ENCODE measurements at regions not wholly inside any gene's neighbourhood (a gene's known extent, or its start where the extent isn't known, plus 50 kb on each side); places are given as distances from the start of the nearest gene placed in this dataset.
"Not testable (repeated sequence)": the region's sequence is repeated elsewhere in the genome, so short reads cannot be mapped to it uniquely, and the experiment has no call there.

DNA sequence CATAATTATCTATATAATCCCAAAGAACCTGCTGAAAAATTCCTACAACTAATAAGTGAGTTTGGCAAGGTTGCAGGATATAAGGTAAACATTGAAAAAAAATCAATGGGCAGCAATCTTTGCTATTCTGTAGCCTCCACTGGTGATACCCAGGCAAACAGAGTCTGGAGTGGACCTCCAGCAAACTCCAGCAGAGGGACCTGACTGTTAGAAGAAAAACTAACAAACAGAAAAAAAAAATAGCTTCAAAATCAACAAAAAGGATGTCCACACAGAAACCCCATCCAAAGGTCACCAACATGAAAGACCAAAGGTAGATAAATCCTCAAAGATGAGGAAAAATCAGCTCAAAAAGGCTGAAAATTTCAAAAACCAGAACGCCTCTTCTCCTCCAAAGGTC is 128.9 kb upstream of the PJA2 start:
- H3K4me3 ChIP-seq (ENCODE audit: control extremely low read depth in 1 of 5, extremely low read depth in 1 of 5, insufficient read depth in 1 of 5, low read depth in 2 of 5, low read length in 4 of 5); H3K27ac Mint-ChIP-seq; H3K9me3 Mint-ChIP-seq (ENCODE audit: insufficient read depth); H3K79me2 ChIP-seq (ENCODE audit: control insufficient read depth, insufficient read depth, low read length); POLR2A ChIA-PET; ATAC-seq (ENCODE audit: low read depth); H3K27me3 ChIP-seq (replicated peaks in 1 of 4; ENCODE audit: control extremely low read depth in 1 of 4, control insufficient read depth in 3 of 4, insufficient read depth in 4 of 4, low read length in 3 of 4); H3K9ac ChIP-seq (ENCODE audit: low read length); intact Hi-C loops (cut with micrococcal nuclease); H3K4me1 Mint-ChIP-seq; H3K27ac ChIP-seq (ENCODE audit: low read length in 2 of 2); H3K4me3 Mint-ChIP-seq; H3K36me3 ChIP-seq (replicated peaks in 1 of 2; ENCODE audit: control extremely low read depth in 1 of 2, control insufficient read depth in 1 of 2, extremely low read depth in 1 of 2, insufficient read depth in 2 of 2, low read length in 1 of 2); DNase-seq; H2AFZ ChIP-seq (ENCODE audit: insufficient read depth, low read depth, low read length, poor library complexity, severe bottlenecking); H3K4me2 ChIP-seq (replicated peaks; ENCODE audit: low read depth, low read length, poor library complexity, severe bottlenecking); H3K4me1 ChIP-seq (ENCODE audit: control insufficient read depth in 2 of 2, insufficient read depth in 2 of 2, low read length in 2 of 2); H4K20me1 ChIP-seq (ENCODE audit: control insufficient read depth, insufficient read depth, low read length, poor library complexity, severe bottlenecking); H3K9me3 ChIP-seq (ENCODE audit: control extremely low read depth in 1 of 3, control insufficient read depth in 2 of 3, insufficient read depth in 1 of 3, low read length in 2 of 3); H3K27me3 Mint-ChIP-seq: not testable (repeated sequence)
- WGBS (ENCODE audit: insufficient coverage) = no CpG with 5 or more reads among the region's 1 CpG
- CTCF ChIA-PET = interaction anchor here (1.1 kb wide), 1 partner anchor 9 kb away, joined by 4 read pairs; no protein-coding TSS in a partner anchor

DNA sequence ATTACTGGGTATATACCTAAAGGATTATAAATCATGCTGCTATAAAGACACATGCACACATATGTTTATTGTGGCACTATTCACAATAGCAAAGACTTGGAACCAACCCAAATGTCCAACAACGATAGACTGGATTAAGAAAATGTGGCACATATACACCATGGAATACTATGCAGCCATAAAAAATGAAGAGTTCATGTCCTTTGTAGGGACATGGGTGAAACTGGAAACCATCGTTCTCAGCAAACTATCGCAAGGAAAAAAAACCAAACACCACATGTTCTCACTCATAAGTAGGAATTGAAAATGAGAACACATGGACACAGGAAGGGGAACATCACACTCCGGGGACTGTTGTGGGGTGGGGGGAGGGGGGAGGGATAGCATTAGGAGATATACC is 125.3 kb upstream of the PJA2 start:
- H3K79me2 ChIP-seq (ENCODE audit: control insufficient read depth, insufficient read depth, low read length); ATAC-seq (ENCODE audit: low read depth); H3K9me3 Mint-ChIP-seq (ENCODE audit: insufficient read depth); H3K4me1 Mint-ChIP-seq; H3K9ac ChIP-seq (ENCODE audit: low read length); H3K27ac Mint-ChIP-seq; H3K4me3 ChIP-seq (ENCODE audit: control extremely low read depth in 1 of 5, extremely low read depth in 1 of 5, insufficient read depth in 1 of 5, low read depth in 2 of 5, low read length in 4 of 5); POLR2A ChIA-PET; H3K4me3 Mint-ChIP-seq; H3K4me1 ChIP-seq (ENCODE audit: control insufficient read depth in 2 of 2, insufficient read depth in 2 of 2, low read length in 2 of 2); H3K4me2 ChIP-seq (replicated peaks; ENCODE audit: low read depth, low read length, poor library complexity, severe bottlenecking); H3K27ac ChIP-seq (ENCODE audit: low read length in 2 of 2); DNase-seq; intact Hi-C loops (cut with micrococcal nuclease); H2AFZ ChIP-seq (ENCODE audit: insufficient read depth, low read depth, low read length, poor library complexity, severe bottlenecking); H4K20me1 ChIP-seq (ENCODE audit: control insufficient read depth, insufficient read depth, low read length, poor library complexity, severe bottlenecking); H3K27me3 ChIP-seq (replicated peaks in 1 of 4; ENCODE audit: control extremely low read depth in 1 of 4, control insufficient read depth in 3 of 4, insufficient read depth in 4 of 4, low read length in 3 of 4); CTCF ChIA-PET; H3K9me3 ChIP-seq (ENCODE audit: control extremely low read depth in 1 of 3, control insufficient read depth in 2 of 3, insufficient read depth in 1 of 3, low read length in 2 of 3); H3K36me3 ChIP-seq (replicated peaks in 1 of 2; ENCODE audit: control extremely low read depth in 1 of 2, control insufficient read depth in 1 of 2, extremely low read depth in 1 of 2, insufficient read depth in 2 of 2, low read length in 1 of 2): not testable (repeated sequence)
- H3K27me3 Mint-ChIP-seq = peaks cover 12% of the 10 kb centered on the region
- WGBS (ENCODE audit: insufficient coverage) = no CpG with 5 or more reads among the region's 4 CpGs

Data from B cell (primary cell).